OCI-LY3 (cell line): ENCODE measurements at regions not wholly inside any gene's neighbourhood (a gene's known extent, or its start where the extent isn't known, plus 50 kb on each side); places are given as distances from the start of the nearest gene placed in this dataset.

Experiments used
- H2AFZ ChIP-seq: fragments of 200-600, 300-600 bp; shearing (Covaris generic); 2 replicates; pipeline ENCODE4 v1.6.0; 2014; ENCODE audit warnings: antibody characterized with exemption, low read depth, low read length
- H3K27ac ChIP-seq: fragments of 200-600, 300-600 bp; sonication (generic); 2 replicates; pipeline ENCODE4 v1.5.1; 2014; ENCODE audit warnings: mild to moderate bottlenecking, low read length, moderate library complexity, mixed read lengths
- H3K27me3 ChIP-seq: fragments of 200-600, 300-600 bp; sonication (generic); 2 replicates; pipeline ENCODE4 v1.6.1; 2014; ENCODE audit warnings: low read depth, low read length, mixed read lengths
- H3K36me3 ChIP-seq: fragments of 200-600, 300-600 bp; sonication (generic); replicated peaks from 2 replicates; pipeline ENCODE3; 2014; ENCODE audit warnings: low read depth, low read length, mixed read lengths
- H3K4me1 ChIP-seq: fragments of 300-600, 200-600 bp; sonication (generic); 2 replicates; pipeline ENCODE4 v1.6.1; 2014; ENCODE audit warnings: low read length, mixed read lengths
- H3K4me2 ChIP-seq: fragments of 200-600, 300-600 bp; sonication (generic); 2 replicates; pipeline ENCODE4 v1.6.1; 2014; ENCODE audit warnings: low read length, mixed read lengths
- H3K4me3 ChIP-seq: fragments of 300-600, 200-600 bp; sonication (generic); 2 replicates; pipeline ENCODE4 v1.5.1; 2014; ENCODE audit warnings: antibody characterized with exemption, mild to moderate bottlenecking, low read length, moderate library complexity
- H3K79me2 ChIP-seq: fragments of 300-600, 200-600 bp; shearing (Covaris generic); 2 replicates; pipeline ENCODE4 v1.6.1; 2014; ENCODE audit warnings: mild to moderate bottlenecking, low read length, mixed read lengths
- H3K9ac ChIP-seq: fragments of 300-600, 200-600 bp; shearing (Covaris generic); 2 replicates; pipeline ENCODE4 v1.6.0; 2014; ENCODE audit warnings: mild to moderate bottlenecking, low read length, moderate library complexity
- H3K9me3 ChIP-seq: fragments of 200-600, 300-600 bp; shearing (Covaris generic); 2 replicates; pipeline ENCODE4 v1.6.1; 2014; ENCODE audit warnings: low read length, mixed read lengths; ENCODE audit not compliant: insufficient read depth
- H4K20me1 ChIP-seq: fragments of 200-600, 300-600 bp; sonication (generic); 2 replicates; pipeline ENCODE4 v1.6.1; 2016; ENCODE audit warnings: low read length, mixed read lengths; ENCODE audit not compliant: insufficient read depth
- CTCF ChIP-seq: fragments of 200-600, 300-600 bp; sonication (generic); IDR thresholded peaks from 2 replicates; pipeline ENCODE4 v1.5.1; 2014; ENCODE audit warnings: antibody characterized with exemption, low read length, low read depth
- EZH2phosphoT487 ChIP-seq: fragments of 200-600 bp; shearing (Covaris generic); IDR thresholded peaks from 2 replicates; pipeline ENCODE4 v1.6.1; 2018; ENCODE audit warnings: antibody characterized with exemption, mixed run types, low read depth

GRCh38 chrX:10773318-10773717 is 152.9 kb upstream of the MID1 start:
- Histone ChIP-seq H4K20me1 (no peaks in the 10 kb centered on the region), H3K9me3 (no peaks in the 10 kb centered on the region), H3K27ac (no peak overlapping the region), H3K79me2 (no peaks in the 10 kb centered on the region), H3K4me2 (no peak overlapping the region), H3K27me3 (no peaks in the 10 kb centered on the region), H2AFZ (no peak overlapping the region), H3K4me1 (no peaks in the 10 kb centered on the region), H3K36me3 (no peaks in the 10 kb centered on the region), H3K4me3 (no peak overlapping the region), H3K9ac (no peak overlapping the region)
- no peak for TF ChIP-seq CTCF
- no peak for TF ChIP-seq EZH2phosphoT487

- no peak overlapping the region for H3K9ac ChIP-seq
- no peaks in the 10 kb centered on the region for H3K27me3 ChIP-seq
- no peaks in the 10 kb centered on the region for H3K9me3 ChIP-seq
- H3K36me3 ChIP-seq = no peaks in the 10 kb centered on the region
- no peak overlapping the region for H3K27ac ChIP-seq
- no peak overlapping the region for H2AFZ ChIP-seq
- H3K4me3 ChIP-seq = no peak overlapping the region
- H3K4me1 ChIP-seq = no peaks in the 10 kb centered on the region
- H3K79me2 ChIP-seq = no peaks in the 10 kb centered on the region
- no peak for TF ChIP-seq CTCF
- TF ChIP-seq EZH2phosphoT487 = no peak
- no peak overlapping the region for H3K4me2 ChIP-seq
- no peaks in the 10 kb centered on the region for H4K20me1 ChIP-seq
Measured at GRCh38 chrX:10781847-10782530, 161.6 kb upstream of the MID1 start.

- TF ChIP-seq EZH2phosphoT487 (no peak), CTCF (no peak)
- no peaks in the 10 kb centered on the region for H3K9me3 ChIP-seq
- no peaks in the 10 kb centered on the region for H3K79me2 ChIP-seq
- H3K4me2 ChIP-seq = no peak overlapping the region
- H3K4me3 ChIP-seq = no peak overlapping the region
- H2AFZ ChIP-seq = no peak overlapping the region
- H3K36me3 ChIP-seq = no peaks in the 10 kb centered on the region
- H3K27me3 ChIP-seq = no peaks in the 10 kb centered on the region
- H3K9ac ChIP-seq = no peak overlapping the region
- H3K27ac ChIP-seq = no peak overlapping the region
- no peaks in the 10 kb centered on the region for H3K4me1 ChIP-seq
- H4K20me1 ChIP-seq = no peaks in the 10 kb centered on the region
Measured at GRCh38 chrX:10783451-10783995, 163.1 kb upstream of the MID1 start.

GRCh38 chrX:10787264-10787663 is 166.9 kb upstream of the MID1 start:
- Histone ChIP-seq H3K4me2 (no peak overlapping the region), H3K9ac (no peak overlapping the region), H3K79me2 (no peaks in the 10 kb centered on the region), H2AFZ (no peak overlapping the region), H4K20me1 (no peaks in the 10 kb centered on the region), H3K9me3 (no peaks in the 10 kb centered on the region), H3K4me3 (no peak overlapping the region), H3K36me3 (no peaks in the 10 kb centered on the region), H3K27ac (no peak overlapping the region), H3K4me1 (no peaks in the 10 kb centered on the region), H3K27me3 (no peaks in the 10 kb centered on the region)
- TF ChIP-seq CTCF (no peak), EZH2phosphoT487 (no peak)
